ENCODE measurements at regions not wholly inside any gene's neighbourhood (a gene's known extent, or its start where the extent isn't known, plus 50 kb on each side); places are given as distances from the start of the nearest gene placed in this dataset.

GRCh38 chr20:46811224-46812084, 83.2 kb upstream of the EYA2 start:
- Histone ChIP-seq H3K4me3 (ENCODE audit: low read length in 2 of 2) (peak overlapping the region; percentile 48 to 50), H3K9ac (ENCODE audit: low read depth in 1 of 2, low read length in 2 of 2) (peak overlapping the region in 1 of 2 donors; percentile 56), H3K36me3 (ENCODE audit: control insufficient read depth in 2 of 2, insufficient read depth in 2 of 2, low read length in 2 of 2) (no peaks in the 10 kb centered on the region), H3K4me1 (ENCODE audit: control insufficient read depth in 2 of 2, insufficient read depth in 2 of 2, low read length in 2 of 2) (peaks cover 0 to 5% of the 10 kb centered on the region in 2 donors), H3K27me3 (ENCODE audit: control insufficient read depth in 2 of 2, insufficient read depth in 2 of 2, low read length in 2 of 2) (peaks cover 3 to 11% of the 10 kb centered on the region in 2 donors), H3K9me3 (ENCODE audit: control insufficient read depth in 2 of 2, low read length in 2 of 2) (no peaks in the 10 kb centered on the region), H3K27ac (ENCODE audit: low read depth in 2 of 2, low read length in 2 of 2) (no peak overlapping the region)

GRCh38 chr20:46814366-46815232, 80.0 kb upstream of the EYA2 start:
- no peaks in the 10 kb centered on the region for H3K36me3 ChIP-seq (ENCODE audit: control insufficient read depth in 2 of 2, insufficient read depth in 2 of 2, low read length in 2 of 2)
- H3K4me1 ChIP-seq (ENCODE audit: control insufficient read depth in 2 of 2, insufficient read depth in 2 of 2, low read length in 2 of 2) = peaks cover 0 to 16% of the 10 kb centered on the region in 2 donors
- H3K9ac ChIP-seq (ENCODE audit: low read depth in 1 of 2, low read length in 2 of 2) = no peak overlapping the region
- H3K27me3 ChIP-seq (ENCODE audit: control insufficient read depth in 2 of 2, insufficient read depth in 2 of 2, low read length in 2 of 2) = peaks cover 3 to 11% of the 10 kb centered on the region in 2 donors
- no peak overlapping the region for H3K27ac ChIP-seq (ENCODE audit: low read depth in 2 of 2, low read length in 2 of 2)
- no peak overlapping the region for H3K4me3 ChIP-seq (ENCODE audit: low read length in 2 of 2)
- no peaks in the 10 kb centered on the region for H3K9me3 ChIP-seq (ENCODE audit: control insufficient read depth in 2 of 2, low read length in 2 of 2)

- H3K36me3 ChIP-seq (ENCODE audit: control insufficient read depth in 2 of 2, insufficient read depth in 2 of 2, low read length in 2 of 2) = no peaks in the 10 kb centered on the region
- no peak overlapping the region for H3K27ac ChIP-seq (ENCODE audit: low read depth in 2 of 2, low read length in 2 of 2)
- H3K4me1 ChIP-seq (ENCODE audit: control insufficient read depth in 2 of 2, insufficient read depth in 2 of 2, low read length in 2 of 2) = peaks cover 4 to 18% of the 10 kb centered on the region in 2 donors
- no peak overlapping the region for H3K9ac ChIP-seq (ENCODE audit: low read depth in 1 of 2, low read length in 2 of 2)
- H3K27me3 ChIP-seq (ENCODE audit: control insufficient read depth in 2 of 2, insufficient read depth in 2 of 2, low read length in 2 of 2) = peaks cover 3 to 8% of the 10 kb centered on the region in 2 donors
- H3K9me3 ChIP-seq (ENCODE audit: control insufficient read depth in 2 of 2, low read length in 2 of 2) = no peaks in the 10 kb centered on the region
- H3K4me3 ChIP-seq (ENCODE audit: low read length in 2 of 2) = no peak overlapping the region
Measured at GRCh38 chr20:46816097-46816496, 78.5 kb upstream of the EYA2 start.

- Histone ChIP-seq H3K27me3 (ENCODE audit: control insufficient read depth in 2 of 2, insufficient read depth in 2 of 2, low read length in 2 of 2) (peaks cover 0 to 3% of the 10 kb centered on the region in 2 donors), H3K4me1 (ENCODE audit: control insufficient read depth in 2 of 2, insufficient read depth in 2 of 2, low read length in 2 of 2) (peaks cover 4 to 15% of the 10 kb centered on the region in 2 donors), H3K9ac (ENCODE audit: low read depth in 1 of 2, low read length in 2 of 2) (peak overlapping the region in 1 of 2 donors; percentile 43), H3K9me3 (ENCODE audit: control insufficient read depth in 2 of 2, low read length in 2 of 2) (no peaks in the 10 kb centered on the region), H3K36me3 (ENCODE audit: control insufficient read depth in 2 of 2, insufficient read depth in 2 of 2, low read length in 2 of 2) (no peaks in the 10 kb centered on the region), H3K4me3 (ENCODE audit: low read length in 2 of 2) (no peak overlapping the region), H3K27ac (ENCODE audit: low read depth in 2 of 2, low read length in 2 of 2) (peak overlapping the region in 1 of 2 donors; percentile 27)
Measured at GRCh38 chr20:46816886-46817638, 77.6 kb upstream of the EYA2 start.

GRCh38 chr20:46820682-46821081, 74.0 kb upstream of the EYA2 start:
- H3K4me1 ChIP-seq (ENCODE audit: control insufficient read depth in 2 of 2, insufficient read depth in 2 of 2, low read length in 2 of 2) = peaks cover 4 to 31% of the 10 kb centered on the region in 2 donors
- H3K4me3 ChIP-seq (ENCODE audit: low read length in 2 of 2) = no peak overlapping the region
- no peaks in the 10 kb centered on the region for H3K36me3 ChIP-seq (ENCODE audit: control insufficient read depth in 2 of 2, insufficient read depth in 2 of 2, low read length in 2 of 2)
- peak overlapping the region; percentile 48 to 63 for H3K27ac ChIP-seq (ENCODE audit: low read depth in 2 of 2, low read length in 2 of 2)
- peak overlapping the region; percentile 14 to 47 for H3K9ac ChIP-seq (ENCODE audit: low read depth in 1 of 2, low read length in 2 of 2)
- H3K9me3 ChIP-seq (ENCODE audit: control insufficient read depth in 2 of 2, low read length in 2 of 2) = no peaks in the 10 kb centered on the region
- peaks cover 0 to 3% of the 10 kb centered on the region in 2 donors for H3K27me3 ChIP-seq (ENCODE audit: control insufficient read depth in 2 of 2, insufficient read depth in 2 of 2, low read length in 2 of 2)

- H3K4me1 ChIP-seq (ENCODE audit: control insufficient read depth in 2 of 2, insufficient read depth in 2 of 2, low read length in 2 of 2) = peaks cover 4 to 20% of the 10 kb centered on the region in 2 donors
- no peak overlapping the region for H3K4me3 ChIP-seq (ENCODE audit: low read length in 2 of 2)
- peak overlapping the region; percentile 67 to 82 for H3K27ac ChIP-seq (ENCODE audit: low read depth in 2 of 2, low read length in 2 of 2)
- H3K27me3 ChIP-seq (ENCODE audit: control insufficient read depth in 2 of 2, insufficient read depth in 2 of 2, low read length in 2 of 2) = no peaks in the 10 kb centered on the region
- H3K9me3 ChIP-seq (ENCODE audit: control insufficient read depth in 2 of 2, low read length in 2 of 2) = no peaks in the 10 kb centered on the region
- H3K36me3 ChIP-seq (ENCODE audit: control insufficient read depth in 2 of 2, insufficient read depth in 2 of 2, low read length in 2 of 2) = no peaks in the 10 kb centered on the region
- peak overlapping the region in 1 of 2 donors; percentile 56 for H3K9ac ChIP-seq (ENCODE audit: low read depth in 1 of 2, low read length in 2 of 2)
Measured at GRCh38 chr20:46823271-46823751, 71.3 kb upstream of the EYA2 start.

- H3K4me1 ChIP-seq (ENCODE audit: control insufficient read depth in 2 of 2, insufficient read depth in 2 of 2, low read length in 2 of 2) = peaks cover 4 to 20% of the 10 kb centered on the region in 2 donors
- no peaks in the 10 kb centered on the region for H3K36me3 ChIP-seq (ENCODE audit: control insufficient read depth in 2 of 2, insufficient read depth in 2 of 2, low read length in 2 of 2)
- H3K9ac ChIP-seq (ENCODE audit: low read depth in 1 of 2, low read length in 2 of 2) = peak overlapping the region in 1 of 2 donors; percentile 56
- H3K27me3 ChIP-seq (ENCODE audit: control insufficient read depth in 2 of 2, insufficient read depth in 2 of 2, low read length in 2 of 2) = no peaks in the 10 kb centered on the region
- no peaks in the 10 kb centered on the region for H3K9me3 ChIP-seq (ENCODE audit: control insufficient read depth in 2 of 2, low read length in 2 of 2)
- peak overlapping the region in 1 of 2 donors; percentile 10 for H3K4me3 ChIP-seq (ENCODE audit: low read length in 2 of 2)
- H3K27ac ChIP-seq (ENCODE audit: low read depth in 2 of 2, low read length in 2 of 2) = peak overlapping the region; percentile 67 to 82
Measured at GRCh38 chr20:46823753-46824152, 70.9 kb upstream of the EYA2 start.

- Histone ChIP-seq H3K27ac (ENCODE audit: low read depth in 2 of 2, low read length in 2 of 2) (no peak overlapping the region), H3K36me3 (ENCODE audit: control insufficient read depth in 2 of 2, insufficient read depth in 2 of 2, low read length in 2 of 2) (no peaks in the 10 kb centered on the region), H3K27me3 (ENCODE audit: control insufficient read depth in 2 of 2, insufficient read depth in 2 of 2, low read length in 2 of 2) (no peaks in the 10 kb centered on the region), H3K4me1 (ENCODE audit: control insufficient read depth in 2 of 2, insufficient read depth in 2 of 2, low read length in 2 of 2) (peaks cover 0 to 16% of the 10 kb centered on the region in 2 donors), H3K9me3 (ENCODE audit: control insufficient read depth in 2 of 2, low read length in 2 of 2) (no peaks in the 10 kb centered on the region), H3K9ac (ENCODE audit: low read depth in 1 of 2, low read length in 2 of 2) (no peak overlapping the region), H3K4me3 (ENCODE audit: low read length in 2 of 2) (no peak overlapping the region)
Measured at GRCh38 chr20:46826343-46826984, 68.2 kb upstream of the EYA2 start.

GRCh38 chr20:46827718-46828458, 66.8 kb upstream of the EYA2 start:
- Histone ChIP-seq H3K9ac (ENCODE audit: low read depth in 1 of 2, low read length in 2 of 2) (no peak overlapping the region), H3K27me3 (ENCODE audit: control insufficient read depth in 2 of 2, insufficient read depth in 2 of 2, low read length in 2 of 2) (no peaks in the 10 kb centered on the region), H3K9me3 (ENCODE audit: control insufficient read depth in 2 of 2, low read length in 2 of 2) (no peaks in the 10 kb centered on the region), H3K27ac (ENCODE audit: low read depth in 2 of 2, low read length in 2 of 2) (no peak overlapping the region), H3K4me3 (ENCODE audit: low read length in 2 of 2) (no peak overlapping the region), H3K4me1 (ENCODE audit: control insufficient read depth in 2 of 2, insufficient read depth in 2 of 2, low read length in 2 of 2) (peaks cover 0 to 12% of the 10 kb centered on the region in 2 donors), H3K36me3 (ENCODE audit: control insufficient read depth in 2 of 2, insufficient read depth in 2 of 2, low read length in 2 of 2) (no peaks in the 10 kb centered on the region)

Data from mucosa of rectum (tissue), 2 donors.